NCI-H2227 treated with DMSO at 0.1 percent for 48 hours (cell line): ENCODE measurements at regions not wholly inside any gene's neighbourhood (a gene's known extent, or its start where the extent isn't known, plus 50 kb on each side); places are given as distances from the start of the nearest gene placed in this dataset.
A peak's percentile ranks its signal among the peaks of the same experiment; 100 is the strongest.

ENCODE experiments used
- DNase-seq: peaks from one replicate; lab custom pipeline; 2025; lab: John Stamatoyannopoulos, UW

DNA sequence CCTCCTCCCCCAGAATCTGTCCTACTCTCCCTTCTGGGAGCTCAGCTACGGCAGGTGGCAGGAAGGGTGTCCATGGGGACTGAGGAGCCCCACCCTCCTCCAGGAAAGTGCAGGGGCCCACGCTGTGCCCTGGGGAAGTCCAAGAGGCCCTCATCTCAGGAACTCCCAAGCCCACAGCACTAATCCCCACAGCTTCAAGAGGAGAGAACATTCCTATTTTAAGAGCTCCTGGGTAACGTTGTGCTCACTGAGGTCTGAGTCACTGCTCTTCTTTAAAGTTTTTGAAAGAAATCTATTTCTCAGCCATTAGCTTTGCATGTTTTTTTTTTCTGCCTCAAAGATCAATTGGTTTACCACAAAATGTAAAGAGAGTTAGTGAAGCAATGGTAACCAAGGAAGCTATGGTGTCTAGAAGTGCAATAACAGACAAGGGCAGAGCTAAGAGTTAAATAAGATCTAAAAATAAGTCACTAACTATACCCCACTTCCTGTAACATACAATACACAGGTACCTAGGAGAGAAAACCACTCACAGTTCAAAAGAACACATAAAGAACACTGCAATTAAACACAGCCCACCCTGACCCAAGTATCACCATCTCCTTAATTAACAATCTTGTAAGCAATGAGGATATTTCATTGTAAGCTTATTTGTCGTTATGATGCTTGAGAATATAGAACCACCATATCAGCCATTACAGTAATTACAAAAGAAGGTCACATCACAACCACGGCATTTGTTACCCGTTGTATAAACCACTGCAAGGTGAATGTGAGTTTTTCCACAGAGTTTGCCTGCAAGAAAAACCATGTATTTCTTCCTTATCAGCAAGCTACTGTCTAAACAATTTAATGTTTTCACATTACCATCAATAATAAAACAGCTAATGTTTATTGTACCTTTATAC is 382.3 kb upstream of the SLC30A5 start:
- DNase-seq, result no peak

DNA sequence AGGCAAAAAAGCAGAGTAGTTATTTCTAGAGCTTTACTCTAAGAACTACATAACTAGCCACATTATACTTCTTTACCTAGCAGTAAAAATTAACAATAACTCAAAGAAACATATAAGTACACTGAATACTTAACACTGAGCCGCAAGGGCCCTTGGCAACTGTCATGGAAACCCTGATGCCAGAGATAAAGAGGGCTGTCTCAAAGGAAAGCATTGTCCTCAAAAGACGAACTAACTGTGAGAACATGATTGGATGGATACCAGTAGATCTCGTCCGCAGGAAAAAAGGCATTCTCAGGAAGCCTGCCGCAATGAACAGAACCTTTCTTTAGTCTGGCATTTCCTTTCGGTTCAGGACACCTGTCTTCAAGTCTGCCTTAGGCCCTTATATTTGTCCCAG is 379.0 kb upstream of the SLC30A5 start:
- DNase-seq, result no peak

DNA sequence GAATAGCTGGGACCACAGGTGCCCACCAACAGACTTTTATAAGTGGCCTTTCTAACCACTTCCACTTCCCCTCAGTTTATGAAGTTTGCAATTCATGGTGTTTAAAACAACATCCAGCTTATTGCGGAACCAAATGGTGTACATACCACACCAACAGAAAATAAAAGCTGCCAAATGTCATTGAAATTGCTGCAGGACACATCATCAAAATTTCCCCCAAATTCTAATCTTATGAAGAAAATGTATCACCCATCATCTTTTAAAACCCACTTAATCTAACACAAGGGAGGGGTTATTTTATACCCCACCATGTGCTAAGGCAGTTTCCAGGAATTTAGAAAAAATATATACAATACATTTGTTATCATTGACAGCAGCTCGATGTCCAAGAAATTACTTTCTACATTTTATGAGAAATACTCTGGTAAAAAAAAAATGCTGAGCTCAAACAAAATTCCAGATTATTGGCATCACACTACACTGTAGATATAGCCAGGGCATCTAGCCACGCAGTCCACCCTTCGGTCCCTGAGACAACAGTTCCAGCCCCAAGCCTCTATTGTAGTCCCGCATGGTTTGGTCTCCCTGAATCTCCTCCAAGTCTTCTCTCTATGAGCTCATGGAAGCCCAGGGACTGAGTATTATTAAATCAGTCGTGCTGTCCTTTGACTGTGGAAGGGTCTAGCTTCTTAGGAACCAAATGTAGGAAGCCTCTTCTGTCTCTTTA is 372.8 kb upstream of the SLC30A5 start:
- no peak for DNase-seq

DNA sequence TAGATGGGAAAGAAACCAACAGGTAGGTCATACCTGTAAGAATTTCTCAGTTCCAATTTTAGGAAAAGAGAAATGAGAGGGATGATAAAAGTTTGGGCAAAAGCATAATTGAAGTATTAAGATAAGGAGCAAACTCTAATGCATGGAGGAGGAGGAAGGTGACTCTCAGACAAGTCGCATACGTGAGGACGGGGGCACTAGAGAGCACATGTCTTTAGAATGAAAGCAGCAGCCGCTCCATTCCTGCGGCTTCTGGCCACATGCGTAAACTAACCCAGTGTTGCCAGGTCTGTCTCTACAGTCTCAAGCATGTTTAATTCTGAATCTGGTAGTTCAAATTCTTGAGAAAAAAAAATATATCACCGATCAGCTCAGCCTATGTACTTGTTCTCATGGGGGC is 371.5 kb upstream of the SLC30A5 start:
- no peak for DNase-seq

DNA sequence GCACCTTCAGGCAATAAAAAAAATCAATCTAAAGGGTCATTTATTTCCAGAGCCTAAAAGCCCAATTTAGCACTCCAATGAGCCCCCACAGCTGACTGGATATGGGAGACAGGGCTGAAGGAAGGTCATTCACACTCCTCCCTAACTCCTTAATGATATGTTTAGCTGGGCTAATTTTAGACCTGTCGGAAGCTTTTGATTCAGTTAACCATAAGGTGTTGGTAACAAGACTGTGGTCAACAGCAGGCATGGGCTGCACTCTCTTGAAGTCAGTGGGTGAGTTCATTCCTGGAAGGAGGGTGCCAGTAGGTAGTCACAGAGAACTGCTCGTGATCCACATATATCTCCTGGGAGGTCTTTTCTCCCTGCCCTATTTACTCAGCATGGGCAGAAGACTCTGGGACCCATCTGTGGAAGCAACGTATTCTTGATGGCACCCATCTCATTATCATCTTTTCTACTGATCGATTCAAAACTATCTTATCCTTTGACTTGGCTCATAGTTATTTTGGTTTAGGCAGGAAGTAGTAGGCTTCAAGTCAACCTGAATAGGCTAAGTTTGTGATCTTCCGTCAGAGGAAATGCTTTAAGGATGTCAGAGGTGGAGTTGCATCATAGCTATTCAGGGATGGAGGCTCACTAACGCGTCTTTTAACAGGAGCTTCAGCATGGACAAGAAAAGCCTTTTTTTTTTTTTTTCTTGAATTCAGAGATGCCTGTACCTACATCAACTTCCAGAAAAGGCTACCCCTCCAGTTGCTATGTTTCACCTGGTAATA is 367.7 kb upstream of the SLC30A5 start:
- DNase-seq, result peak; percentile 3

DNA sequence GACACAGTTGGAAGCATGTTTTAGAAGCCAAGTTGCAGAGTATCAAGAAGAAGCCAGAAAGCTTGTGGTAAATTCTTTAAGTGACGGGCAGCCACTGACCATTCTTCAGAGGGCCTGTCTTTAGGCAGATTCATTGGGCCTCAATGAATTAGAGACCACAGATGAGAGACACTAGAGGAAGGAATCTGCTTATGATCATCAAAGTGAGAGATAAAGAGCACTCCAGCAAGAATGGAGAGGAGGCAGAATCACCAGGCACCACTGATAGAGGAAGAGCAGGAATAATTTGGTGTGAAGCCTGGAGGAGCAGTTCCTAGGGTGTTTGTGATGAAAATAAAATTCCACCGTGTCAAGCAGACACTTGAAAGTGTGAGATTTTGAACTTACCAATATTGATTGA is 365.9 kb upstream of the SLC30A5 start:
- DNase-seq, result no peak

DNA sequence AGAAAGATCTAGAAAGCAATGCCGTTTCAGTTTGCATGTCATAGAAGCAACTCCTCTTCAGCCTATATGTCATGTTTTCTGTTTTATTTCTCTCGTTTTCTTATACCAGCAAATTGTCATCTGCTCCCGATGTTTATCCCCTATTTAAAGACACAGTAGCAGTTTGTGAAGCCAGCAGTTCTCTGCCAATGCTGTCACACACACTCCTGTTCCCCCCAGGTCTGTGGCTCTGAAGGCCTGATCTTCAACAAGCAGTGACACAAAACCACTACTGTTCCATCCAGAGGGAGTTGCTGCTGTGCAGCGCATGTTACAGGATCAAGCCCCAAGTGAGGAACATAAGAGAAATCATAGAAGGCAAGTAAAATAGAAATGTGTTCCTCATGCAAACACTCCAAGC is 364.1 kb upstream of the SLC30A5 start:
- no peak for DNase-seq

DNA sequence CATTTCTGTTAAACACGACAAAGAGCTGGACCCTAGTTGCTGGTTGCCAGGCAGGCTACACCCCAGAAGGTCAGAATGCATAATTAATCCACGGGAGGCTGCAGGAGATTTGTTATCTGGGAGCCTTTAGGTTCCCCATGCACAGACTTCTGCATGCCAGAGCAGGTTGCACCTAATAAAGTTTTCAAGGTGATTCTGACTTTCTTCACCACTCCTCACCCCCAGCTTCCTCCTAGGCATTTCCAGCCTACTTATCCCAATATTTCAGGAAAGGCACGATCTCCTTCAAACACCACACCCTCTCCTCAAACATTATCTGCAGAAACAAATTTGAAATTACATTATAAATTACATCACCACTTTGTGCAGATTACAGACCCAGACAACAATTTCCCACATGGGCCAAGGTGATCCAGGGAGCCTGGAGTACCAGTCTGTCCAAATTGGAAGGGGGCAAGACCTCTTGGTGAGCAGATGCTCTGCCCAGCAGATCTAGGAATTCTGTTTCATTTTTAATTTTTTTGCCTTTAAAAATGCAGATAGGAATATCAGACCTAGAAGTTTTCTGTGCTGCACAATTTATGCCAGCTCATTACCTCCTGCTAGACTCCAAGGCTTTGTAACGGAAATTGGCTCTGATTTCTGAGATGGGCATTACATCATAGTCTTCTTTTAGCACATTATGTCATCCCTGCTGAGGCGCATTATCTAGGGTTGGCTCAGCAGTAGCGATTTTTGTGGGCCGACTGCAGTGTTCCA is 363.4 kb upstream of the SLC30A5 start:
- peak; percentile 8 for DNase-seq

DNA sequence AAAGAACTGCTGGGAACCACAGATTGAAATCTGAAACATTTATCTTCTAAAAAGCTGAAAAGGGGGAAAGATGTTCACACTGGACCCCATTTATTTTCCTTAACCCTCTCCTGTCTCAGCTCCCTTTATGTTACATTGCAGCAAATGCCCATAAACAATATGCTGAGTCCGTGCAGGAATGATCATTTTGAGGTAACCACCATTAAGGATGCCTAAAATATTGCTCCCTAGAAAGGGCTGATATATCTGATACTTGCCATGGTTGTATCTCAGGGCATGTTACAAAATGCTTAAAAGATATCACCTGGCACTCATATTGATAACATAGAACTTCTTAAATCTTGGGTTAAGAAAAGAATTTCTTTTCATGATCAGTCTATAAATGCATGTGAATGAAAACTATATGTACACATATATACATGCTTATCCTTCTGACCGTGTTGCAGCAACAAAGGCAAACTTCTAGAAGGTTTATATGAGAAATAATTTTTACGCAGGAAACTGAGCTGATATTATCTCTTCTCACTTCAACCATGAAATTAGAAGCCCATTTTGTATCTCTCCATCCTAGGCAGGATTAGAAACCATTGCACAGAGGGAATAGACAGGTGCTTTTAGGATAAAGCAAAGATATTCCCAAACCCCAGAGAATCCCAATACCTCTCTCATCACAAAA is 362.7 kb upstream of the SLC30A5 start:
- no peak for DNase-seq

DNA sequence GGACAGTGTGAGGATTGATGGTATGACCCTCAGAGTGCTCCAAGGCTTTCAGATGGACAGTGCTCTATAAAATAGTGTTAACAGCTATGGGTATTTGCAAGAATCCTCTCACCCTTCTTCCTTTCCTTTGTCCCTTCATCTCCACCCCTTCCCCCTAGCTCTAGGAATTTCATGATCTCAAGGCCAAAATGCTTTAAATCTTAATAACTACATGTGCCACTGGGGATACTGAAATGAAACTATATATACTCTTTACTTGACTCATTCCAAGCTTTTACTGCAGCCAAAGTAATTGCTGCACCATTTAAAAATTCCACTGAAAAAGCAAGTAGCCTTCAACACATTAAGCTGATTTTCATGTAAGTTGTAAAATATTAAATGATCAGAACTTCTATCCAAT is 361.6 kb upstream of the SLC30A5 start:
- DNase-seq, result no peak

DNA sequence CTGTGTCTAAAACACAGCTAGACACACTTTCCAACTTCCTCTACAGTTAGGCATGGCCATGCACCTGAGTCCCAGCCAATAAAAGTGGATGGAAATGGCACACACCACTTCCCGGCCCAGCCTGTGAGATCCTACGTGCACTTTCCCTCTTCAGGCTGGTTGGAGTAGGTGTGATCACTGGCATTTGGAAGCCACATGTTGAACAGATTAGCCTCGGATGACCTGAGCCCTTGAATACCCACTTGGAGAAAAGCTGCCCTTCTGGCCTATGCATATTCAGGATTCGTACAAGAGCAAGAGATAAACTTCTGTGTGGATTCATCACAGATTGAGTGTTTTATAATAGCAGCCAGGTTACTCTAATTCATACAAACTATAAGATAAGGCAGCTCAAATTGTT is 359.0 kb upstream of the SLC30A5 start:
- DNase-seq, result no peak

DNA sequence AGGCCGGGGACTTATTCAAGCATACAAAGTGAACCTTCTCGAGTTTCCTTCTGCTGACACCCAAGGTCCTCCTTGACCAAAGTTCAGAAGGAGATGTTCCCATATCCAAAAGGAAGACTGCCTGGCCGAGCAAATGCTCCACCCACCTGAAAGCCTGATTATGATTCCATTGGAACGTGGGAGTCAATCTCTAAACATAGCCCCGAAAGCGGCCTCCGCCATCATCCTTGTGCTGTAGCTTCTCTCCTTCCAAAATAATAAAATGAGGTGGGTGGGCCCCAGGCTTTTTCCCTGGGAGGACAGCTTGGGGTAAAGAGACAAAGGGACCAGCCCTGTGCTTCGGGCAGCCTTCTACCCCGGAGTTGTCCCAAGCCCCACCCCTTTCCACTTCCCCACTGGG is 355.6 kb upstream of the SLC30A5 start:
- DNase-seq, result no peak

DNA sequence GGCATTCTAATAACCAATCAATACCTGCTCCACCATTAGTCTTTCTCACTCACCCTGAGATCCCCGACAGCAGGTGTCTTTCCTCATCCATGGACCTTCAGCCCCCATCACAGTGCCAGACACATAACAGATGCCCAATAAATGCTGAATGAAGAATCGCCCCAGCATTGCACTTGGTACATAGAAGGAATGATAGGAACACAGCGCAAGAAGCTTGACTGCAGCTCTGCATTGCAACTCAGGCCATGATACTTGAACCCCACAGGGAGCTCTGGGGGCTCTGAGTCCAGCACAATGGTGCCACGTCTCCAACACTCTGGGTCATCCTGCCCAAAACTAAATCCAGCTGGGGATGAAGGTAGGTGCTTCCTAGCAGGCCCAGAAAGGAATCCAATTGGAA is 355.0 kb upstream of the SLC30A5 start:
- no peak for DNase-seq

DNA sequence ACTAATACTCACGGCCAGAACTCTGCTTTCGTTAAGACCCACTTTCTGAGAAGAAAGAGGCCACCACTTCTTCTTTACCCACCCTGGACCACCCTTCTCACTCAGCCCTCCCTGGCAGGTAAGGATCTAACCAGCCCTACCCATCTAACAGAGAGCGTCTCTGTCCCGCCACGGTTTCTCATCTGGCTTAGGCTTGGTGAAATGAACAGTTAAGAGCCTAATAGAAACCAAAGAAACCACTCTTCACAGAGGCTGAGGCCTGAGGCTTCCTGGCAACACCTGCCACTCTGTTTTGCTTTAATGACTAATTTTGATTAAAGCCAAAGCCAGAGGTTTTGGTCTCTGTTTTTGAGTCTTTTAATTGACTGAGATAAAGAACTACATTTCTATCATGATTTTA is 354.1 kb upstream of the SLC30A5 start:
- DNase-seq, result no peak

DNA sequence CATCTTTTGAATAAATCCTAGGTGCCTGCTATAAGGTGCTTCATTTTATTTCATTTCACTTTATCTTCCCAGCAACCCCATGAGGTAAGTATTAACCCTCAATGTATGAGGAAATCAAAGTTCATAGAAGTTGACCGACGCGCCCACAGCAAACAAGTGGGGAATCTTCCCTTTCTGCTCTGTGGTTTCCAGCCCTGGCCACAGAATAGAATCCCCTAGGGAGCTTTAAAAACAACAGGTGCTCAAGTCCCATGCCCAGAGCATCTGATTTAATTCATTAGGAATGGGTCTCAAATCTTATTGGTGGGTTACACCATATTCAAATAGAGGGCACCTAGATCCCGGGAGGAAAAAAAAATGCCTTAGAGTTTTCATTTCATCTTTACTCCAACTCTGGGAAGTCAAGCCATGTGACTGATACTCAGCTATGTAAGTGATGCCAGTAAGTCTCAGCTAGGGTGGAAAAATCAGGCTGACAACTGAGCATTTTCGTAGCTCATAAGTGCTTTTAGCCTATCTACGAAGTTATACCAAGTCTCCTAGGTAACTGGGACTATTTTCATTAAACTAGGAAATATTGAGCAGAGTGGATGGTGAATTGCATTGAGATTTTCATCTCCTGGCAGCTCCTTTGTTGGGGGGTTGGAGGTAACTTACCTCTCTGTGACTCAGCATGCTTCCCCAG is 353.4 kb upstream of the SLC30A5 start:
- no peak for DNase-seq

DNA sequence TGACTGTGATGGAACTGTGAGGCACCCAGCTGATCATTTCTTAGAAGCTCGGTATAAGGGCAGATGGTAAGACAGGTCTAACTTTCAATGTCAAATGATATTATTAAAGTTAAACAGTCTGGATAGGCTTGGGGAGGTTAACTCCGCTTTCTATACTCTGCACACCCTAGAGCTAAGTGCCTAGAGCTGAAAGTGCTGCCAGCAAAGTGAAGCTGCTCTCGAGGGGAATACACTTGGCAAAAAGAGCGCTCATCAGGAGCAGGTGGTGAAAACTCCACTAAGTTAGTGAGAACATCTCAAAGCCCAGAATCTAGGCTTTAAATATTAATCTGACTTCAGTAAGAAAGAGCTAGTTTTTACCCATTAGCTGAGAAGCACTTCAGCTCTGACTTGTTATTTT is 349.6 kb upstream of the SLC30A5 start:
- DNase-seq, result no peak

DNA sequence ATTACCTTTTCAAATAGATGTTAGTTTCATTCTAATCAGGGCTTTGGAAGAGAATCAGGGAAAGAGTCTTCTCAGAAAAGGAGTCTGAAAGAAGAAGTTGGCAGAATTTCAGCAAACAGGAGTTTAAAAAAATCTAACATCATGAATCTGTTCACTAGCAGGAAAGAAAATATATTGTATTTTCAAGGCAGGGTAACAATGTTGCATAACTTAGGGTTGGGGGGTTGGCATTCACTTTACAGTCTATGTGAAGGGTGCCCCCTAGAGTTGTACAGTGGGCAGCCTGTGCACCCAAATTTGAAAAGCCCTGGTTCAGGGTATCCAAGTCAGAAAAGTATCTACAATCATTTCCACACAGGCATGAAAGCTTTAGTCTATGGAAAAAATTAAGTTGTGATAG is 348.4 kb upstream of the SLC30A5 start:
- DNase-seq, result no peak

DNA sequence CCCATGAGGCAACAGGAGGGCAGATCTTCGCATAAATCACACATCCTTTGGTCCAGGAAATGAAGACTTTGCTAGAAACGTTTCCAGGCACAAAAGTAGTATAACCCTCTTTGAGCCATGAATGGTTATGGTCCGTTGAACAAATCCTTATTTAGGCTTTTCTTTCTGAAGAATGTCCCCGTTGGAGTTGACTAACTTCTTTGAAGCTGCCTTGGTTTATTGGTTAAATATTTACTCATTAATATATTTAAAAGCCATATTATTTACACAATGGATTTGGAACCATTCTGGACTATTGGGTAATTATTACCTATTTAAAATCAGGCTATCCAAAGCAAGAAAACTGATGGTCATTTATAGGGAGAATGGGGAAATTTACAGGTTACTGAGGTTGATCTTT is 347.6 kb upstream of the SLC30A5 start:
- no peak for DNase-seq

DNA sequence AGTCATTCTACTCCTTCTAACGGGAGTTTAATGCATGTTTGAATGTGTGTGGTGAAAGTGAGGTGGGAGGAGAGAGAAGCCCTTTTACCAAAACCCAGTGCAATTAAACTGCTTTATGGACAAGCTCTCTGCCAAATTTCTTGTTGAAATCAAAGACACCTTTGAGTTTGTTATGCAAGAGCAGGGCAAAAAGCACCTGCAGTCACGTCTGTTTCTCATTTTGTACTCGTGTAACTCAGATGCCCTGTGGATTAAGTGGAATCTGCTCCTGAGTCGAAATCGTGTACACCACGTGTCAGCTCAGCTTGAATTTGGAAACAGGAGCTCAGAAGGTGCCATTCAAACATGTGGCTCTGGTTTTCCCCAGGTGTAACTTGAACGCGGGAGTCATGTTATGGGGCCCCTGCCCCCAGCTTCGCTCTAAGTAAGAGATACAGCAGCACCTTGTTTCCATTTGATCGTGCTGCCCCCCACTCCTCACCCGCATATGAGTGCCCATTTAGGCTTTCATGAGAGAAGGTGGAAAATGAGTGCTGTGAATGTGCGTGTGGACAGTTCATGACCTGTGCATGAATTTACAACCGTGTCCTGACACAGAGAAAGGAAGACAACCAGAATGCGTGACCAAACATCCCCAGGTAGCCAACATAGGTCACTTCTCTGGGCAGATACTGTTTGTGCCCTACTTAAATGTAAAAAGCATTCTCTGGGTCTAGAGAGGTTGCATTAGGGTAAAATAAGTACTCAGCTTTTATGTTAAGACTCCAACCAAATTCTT is 347.0 kb upstream of the SLC30A5 start:
- DNase-seq, result no peak

DNA sequence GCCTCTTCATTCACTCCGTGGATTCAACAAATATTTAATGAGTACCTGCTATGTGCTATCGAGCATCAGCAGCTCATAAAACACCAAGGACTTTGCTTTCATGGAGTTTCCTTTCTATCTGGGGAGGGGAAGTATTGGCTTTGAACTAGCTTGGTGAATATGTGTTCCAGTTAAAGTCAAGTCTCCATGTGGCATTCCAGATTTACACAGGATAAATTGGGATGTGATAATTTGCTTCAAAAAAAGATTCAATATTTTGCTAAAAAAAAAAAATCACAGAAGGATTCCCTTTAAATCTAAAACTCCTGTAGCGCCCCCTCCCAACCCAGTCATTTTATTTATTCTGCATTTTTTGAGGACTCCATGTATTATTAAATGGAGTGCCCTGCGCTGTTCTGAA is 346.3 kb upstream of the SLC30A5 start:
- no peak for DNase-seq
